PFSK-1 (cell line): ENCODE measurements at regions not wholly inside any gene's neighbourhood (a gene's known extent, or its start where the extent isn't known, plus 50 kb on each side); places are given as distances from the start of the nearest gene placed in this dataset.

Experiments used
- FOXP2 ChIP-seq: optimal IDR thresholded peaks from 2 replicates; pipeline ENCODE3; 2011; ENCODE audit warnings: borderline replicate concordance, control low read depth, inconsistent platforms; ENCODE audit not compliant: insufficient read depth; ENCODE audit errors: extremely low read length, extremely low read depth
- POLR2AphosphoS5 ChIP-seq: IDR thresholded peaks from 2 replicates; pipeline ENCODE4 v1.6.1; 2012; ENCODE audit warnings: low read depth, mild to moderate bottlenecking, control low read depth, low read length, moderate library complexity
- SIN3A ChIP-seq: IDR thresholded peaks from 2 replicates; pipeline ENCODE4 v1.6.1; 2012; ENCODE audit warnings: mild to moderate bottlenecking, low read length, moderate library complexity, borderline replicate concordance; ENCODE audit not compliant: insufficient read depth
- TAF1 ChIP-seq: IDR thresholded peaks from 2 replicates; pipeline ENCODE4 v1.6.1; 2012; ENCODE audit warnings: low read length, control low read depth, borderline replicate concordance; ENCODE audit not compliant: insufficient read depth
- TF ChIP-seq, protein P1 (sequence below), 2 experiments: IDR thresholded peaks; 2 replicates each; pipeline versions ENCODE4 v1.6.1 to v1.8.0; 2011 to 2012; ENCODE audit warnings: low read depth in 2 of 2, low read length in 2 of 2, control low read depth in 1 of 2, inconsistent platforms in 1 of 2, mild to moderate bottlenecking in 1 of 2, moderate library complexity in 1 of 2; ENCODE audit not compliant: insufficient read depth in 1 of 2

DNA sequence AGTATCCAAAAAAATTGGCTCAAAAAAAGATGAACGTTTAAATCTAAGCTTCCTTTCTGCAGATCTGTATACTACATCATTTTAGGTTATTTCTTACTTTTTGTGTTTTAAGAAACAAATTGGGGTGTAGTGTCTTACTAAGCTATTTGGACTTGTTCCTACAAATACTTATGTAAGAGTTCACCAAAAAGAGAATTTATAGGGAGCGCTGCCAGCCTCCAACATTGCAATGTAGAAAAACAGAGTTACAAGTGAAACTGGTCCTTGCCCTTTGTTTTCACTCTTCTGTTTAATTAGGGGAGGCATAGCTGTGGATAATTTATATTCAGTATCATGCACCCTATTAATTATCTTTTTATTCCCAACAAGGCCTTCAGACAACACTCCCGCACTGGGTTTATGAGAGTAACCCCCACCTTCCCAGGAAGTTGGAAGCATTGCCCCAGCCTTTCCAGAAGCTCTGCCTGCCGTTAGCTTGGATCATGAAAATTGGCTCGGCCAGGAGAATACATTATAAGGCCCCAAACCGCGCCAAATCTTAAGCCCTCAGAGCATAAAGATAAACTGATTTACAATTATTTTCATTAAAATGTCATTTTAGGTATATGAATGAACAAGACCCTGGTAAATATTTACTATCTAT is 261.8 kb upstream of the KLF6 start:
- TF ChIP-seq, protein P1, sequence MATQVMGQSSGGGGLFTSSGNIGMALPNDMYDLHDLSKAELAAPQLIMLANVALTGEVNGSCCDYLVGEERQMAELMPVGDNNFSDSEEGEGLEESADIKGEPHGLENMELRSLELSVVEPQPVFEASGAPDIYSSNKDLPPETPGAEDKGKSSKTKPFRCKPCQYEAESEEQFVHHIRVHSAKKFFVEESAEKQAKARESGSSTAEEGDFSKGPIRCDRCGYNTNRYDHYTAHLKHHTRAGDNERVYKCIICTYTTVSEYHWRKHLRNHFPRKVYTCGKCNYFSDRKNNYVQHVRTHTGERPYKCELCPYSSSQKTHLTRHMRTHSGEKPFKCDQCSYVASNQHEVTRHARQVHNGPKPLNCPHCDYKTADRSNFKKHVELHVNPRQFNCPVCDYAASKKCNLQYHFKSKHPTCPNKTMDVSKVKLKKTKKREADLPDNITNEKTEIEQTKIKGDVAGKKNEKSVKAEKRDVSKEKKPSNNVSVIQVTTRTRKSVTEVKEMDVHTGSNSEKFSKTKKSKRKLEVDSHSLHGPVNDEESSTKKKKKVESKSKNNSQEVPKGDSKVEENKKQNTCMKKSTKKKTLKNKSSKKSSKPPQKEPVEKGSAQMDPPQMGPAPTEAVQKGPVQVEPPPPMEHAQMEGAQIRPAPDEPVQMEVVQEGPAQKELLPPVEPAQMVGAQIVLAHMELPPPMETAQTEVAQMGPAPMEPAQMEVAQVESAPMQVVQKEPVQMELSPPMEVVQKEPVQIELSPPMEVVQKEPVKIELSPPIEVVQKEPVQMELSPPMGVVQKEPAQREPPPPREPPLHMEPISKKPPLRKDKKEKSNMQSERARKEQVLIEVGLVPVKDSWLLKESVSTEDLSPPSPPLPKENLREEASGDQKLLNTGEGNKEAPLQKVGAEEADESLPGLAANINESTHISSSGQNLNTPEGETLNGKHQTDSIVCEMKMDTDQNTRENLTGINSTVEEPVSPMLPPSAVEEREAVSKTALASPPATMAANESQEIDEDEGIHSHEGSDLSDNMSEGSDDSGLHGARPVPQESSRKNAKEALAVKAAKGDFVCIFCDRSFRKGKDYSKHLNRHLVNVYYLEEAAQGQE (IDR thresholded peaks at IDR 0.05; ENCODE audit: insufficient read depth in 1 of 2, low read depth in 2 of 2, low read length in 2 of 2), result no peak
- TF ChIP-seq POLR2AphosphoS5, result no peak
- no peak for TF ChIP-seq FOXP2
- no peak for TF ChIP-seq SIN3A
- no peak for TF ChIP-seq TAF1

DNA sequence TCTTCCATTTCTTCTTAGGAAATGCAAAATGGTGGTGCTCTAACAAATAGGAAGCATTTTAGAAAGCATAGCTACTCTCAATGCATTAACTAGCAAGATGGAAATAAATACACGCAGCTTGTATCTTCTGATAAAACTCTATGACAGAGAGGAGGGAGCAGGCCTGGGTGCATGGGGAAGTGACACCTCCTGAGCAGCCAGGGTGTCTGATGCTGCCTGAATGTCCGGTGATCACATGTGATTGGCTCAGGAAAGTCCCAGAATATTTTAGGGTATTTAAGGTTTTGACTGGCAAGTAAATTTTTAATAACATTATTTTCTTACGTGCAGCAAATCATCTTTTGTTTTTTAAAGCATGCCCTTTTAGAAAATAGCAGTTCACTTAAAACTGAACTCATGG is 261.0 kb upstream of the KLF6 start:
- TF ChIP-seq TAF1 (no peak), SIN3A (no peak), POLR2AphosphoS5 (no peak), FOXP2 (no peak)
- TF ChIP-seq, protein P1 (IDR thresholded peaks at IDR 0.05; ENCODE audit: insufficient read depth in 1 of 2, low read depth in 2 of 2, low read length in 2 of 2), result no peak

DNA sequence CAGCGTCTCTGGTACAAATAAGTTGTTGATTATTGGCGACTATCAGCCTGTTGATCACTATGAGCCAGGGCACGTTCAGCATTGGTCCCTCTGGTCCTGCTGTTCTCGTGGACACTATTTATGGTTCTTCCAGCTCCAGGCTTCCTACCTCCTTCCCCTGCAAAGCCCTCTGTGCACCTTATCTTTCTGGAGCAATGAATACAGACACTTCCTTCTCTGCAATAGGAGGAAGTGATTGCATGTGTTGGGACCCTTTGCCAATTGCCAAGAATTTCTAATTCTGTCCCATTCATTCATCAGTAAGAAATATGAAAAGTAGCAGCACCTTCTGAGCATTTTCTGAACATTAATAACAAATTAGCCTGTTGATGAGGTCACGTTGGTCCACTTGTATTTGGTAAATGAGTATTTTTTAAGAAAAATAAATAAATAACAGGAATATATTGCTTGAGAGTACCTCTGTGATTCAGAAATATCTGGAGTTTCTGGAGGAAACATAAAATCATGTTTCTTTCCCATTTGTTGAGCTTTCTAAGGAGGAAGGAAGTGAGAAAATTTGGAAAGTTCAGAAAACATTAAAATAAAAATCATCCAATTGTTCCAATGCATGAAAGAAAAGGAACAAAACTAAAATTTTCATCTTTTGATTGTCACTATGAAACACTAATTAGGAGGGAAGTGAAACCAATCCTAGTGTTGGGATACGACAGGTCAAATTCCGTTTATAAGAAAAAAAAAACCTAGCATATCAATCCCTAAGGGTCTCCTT is 259.1 kb upstream of the KLF6 start:
- TF ChIP-seq POLR2AphosphoS5 (no peak), SIN3A (no peak), FOXP2 (no peak), TAF1 (no peak)
- TF ChIP-seq, protein P1 (IDR thresholded peaks at IDR 0.05; ENCODE audit: insufficient read depth in 1 of 2, low read depth in 2 of 2, low read length in 2 of 2), result no peak

DNA sequence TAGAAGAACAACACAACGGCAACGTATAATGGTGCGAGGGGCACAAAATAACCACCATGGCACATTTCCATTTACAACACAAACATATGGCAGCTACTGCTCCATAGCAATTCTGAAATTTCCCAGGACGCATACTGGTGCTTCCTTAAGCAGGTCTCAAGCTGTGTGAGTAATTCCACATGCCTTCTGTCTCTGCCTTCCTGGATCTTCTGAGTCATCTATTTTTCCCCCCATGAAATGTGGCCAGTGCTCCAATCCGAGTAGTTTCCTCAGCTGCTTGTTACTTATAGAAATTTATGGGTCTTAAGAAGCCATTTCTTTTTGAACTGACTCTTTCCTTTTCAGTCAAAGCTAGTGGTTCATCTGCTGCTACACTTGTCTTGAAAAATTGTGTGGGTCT is 256.6 kb upstream of the KLF6 start:
- TF ChIP-seq SIN3A, result no peak

DNA sequence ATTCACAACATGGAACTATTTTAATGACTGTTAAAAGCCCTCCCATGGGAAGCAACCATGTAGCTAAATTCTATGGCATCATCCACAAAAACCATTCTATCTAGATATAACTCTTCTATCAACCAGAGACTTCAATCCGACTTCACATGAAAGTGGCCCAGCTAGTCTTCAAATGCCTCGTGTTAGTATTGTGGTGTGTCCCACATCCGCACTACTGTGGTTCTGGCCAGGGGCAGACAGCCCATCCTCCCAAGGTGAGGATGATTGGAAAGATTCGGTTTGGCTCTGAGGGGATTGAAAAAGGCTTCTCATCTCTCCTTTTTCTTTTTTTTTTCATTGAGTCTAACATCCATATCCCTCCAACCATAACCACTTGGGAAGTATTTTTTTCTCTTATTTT is 253.0 kb upstream of the KLF6 start:
- no peak for TF ChIP-seq FOXP2
- TF ChIP-seq POLR2AphosphoS5, result no peak
- no peak for TF ChIP-seq TAF1
- TF ChIP-seq, protein P1 (IDR thresholded peaks at IDR 0.05; ENCODE audit: insufficient read depth in 1 of 2, low read depth in 2 of 2, low read length in 2 of 2), result no peak
- no peak for TF ChIP-seq SIN3A
